Bronchial epithelial cell (primary cell): ENCODE measurements at regions not wholly inside any gene's neighbourhood (a gene's known extent, or its start where the extent isn't known, plus 50 kb on each side); places are given as distances from the start of the nearest gene placed in this dataset.

ENCODE experiments used
- DNase-seq: peaks from one replicate; pipeline ENCODE4 v3.0.0-alpha.2; 2010; ENCODE audit warnings: low read depth
- FAIRE-seq: peaks from 2 replicates; lab custom pipeline; 2011; peaks lifted over from hg19 to GRCh38; lab: Jason Lieb, UNC
- H3K27me3 ChIP-seq: 2 replicates; pipeline ENCODE4 v1.5.1; 2011; ENCODE audit warnings: low read length; ENCODE audit not compliant: control insufficient read depth, insufficient read depth
- H3K36me3 ChIP-seq: 2 replicates; pipeline ENCODE4 v1.5.1; 2011; ENCODE audit warnings: low read length; ENCODE audit not compliant: control insufficient read depth, insufficient read depth
- H3K4me3 ChIP-seq: 2 replicates; pipeline ENCODE4 v1.5.1; 2011; ENCODE audit warnings: mild to moderate bottlenecking, low read depth, low read length, control low read depth
- TF ChIP-seq, protein P1 (sequence below): IDR thresholded peaks from 2 replicates; pipeline ENCODE4 v1.5.1; 2011; ENCODE audit warnings: mild to moderate bottlenecking, moderate library complexity, low read length, control low read depth, inconsistent platforms; ENCODE audit not compliant: insufficient read depth, severe bottlenecking

DNA sequence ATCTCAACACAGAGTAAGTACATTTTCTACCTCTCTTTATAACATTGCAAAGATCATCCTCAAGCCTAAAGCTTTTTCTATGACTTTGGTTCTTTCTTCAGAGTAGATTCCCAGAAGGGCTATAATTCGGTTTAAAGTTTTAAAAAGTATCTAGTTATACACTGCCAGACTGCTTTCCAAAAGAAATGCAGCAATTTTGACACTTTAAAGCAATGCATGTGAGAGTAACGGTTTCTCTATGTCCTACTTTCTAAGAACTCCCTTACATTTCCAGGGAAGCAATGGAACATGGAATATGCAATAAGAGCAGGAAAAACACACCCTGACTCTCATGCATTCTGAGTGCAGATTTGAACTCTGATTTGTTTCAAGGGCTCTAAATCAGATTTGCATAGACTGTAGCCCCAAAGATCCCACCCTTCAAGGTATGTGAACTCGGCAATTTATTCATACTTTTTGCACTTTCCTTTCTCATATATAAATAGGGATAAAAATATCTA, 331.6 kb downstream of the HHIPL2 start:
- FAIRE-seq (no peak), DNase-seq (no peak)
- Histone ChIP-seq H3K4me3 (no peak overlapping the region), H3K36me3 (no peaks in the 10 kb centered on the region), H3K27me3 (no peaks in the 10 kb centered on the region)
- TF ChIP-seq, protein P1, sequence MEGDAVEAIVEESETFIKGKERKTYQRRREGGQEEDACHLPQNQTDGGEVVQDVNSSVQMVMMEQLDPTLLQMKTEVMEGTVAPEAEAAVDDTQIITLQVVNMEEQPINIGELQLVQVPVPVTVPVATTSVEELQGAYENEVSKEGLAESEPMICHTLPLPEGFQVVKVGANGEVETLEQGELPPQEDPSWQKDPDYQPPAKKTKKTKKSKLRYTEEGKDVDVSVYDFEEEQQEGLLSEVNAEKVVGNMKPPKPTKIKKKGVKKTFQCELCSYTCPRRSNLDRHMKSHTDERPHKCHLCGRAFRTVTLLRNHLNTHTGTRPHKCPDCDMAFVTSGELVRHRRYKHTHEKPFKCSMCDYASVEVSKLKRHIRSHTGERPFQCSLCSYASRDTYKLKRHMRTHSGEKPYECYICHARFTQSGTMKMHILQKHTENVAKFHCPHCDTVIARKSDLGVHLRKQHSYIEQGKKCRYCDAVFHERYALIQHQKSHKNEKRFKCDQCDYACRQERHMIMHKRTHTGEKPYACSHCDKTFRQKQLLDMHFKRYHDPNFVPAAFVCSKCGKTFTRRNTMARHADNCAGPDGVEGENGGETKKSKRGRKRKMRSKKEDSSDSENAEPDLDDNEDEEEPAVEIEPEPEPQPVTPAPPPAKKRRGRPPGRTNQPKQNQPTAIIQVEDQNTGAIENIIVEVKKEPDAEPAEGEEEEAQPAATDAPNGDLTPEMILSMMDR: no peak

DNA sequence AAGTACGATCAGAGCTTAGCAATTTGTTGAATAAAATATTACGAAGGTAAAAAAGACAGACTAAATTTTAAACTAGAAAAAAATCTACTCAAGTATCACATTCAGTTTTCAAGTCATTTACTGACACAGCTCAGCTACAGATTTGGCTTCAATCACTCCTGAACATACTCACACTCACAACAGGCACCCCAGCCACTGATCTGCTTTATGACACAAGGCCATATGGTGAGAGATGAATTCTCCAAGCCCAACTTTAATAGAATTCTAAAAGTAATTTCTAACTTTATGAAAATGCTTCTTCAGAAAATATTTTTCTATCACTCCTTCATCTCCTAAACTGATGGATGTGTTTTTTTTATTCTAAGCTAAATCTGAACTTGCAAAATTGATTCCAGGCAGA, 337.1 kb downstream of the HHIPL2 start:
- Histone ChIP-seq H3K27me3 (no peaks in the 10 kb centered on the region), H3K4me3 (no peak overlapping the region), H3K36me3 (no peaks in the 10 kb centered on the region)
- FAIRE-seq (no peak), DNase-seq (no peak)
- TF ChIP-seq, protein P1: no peak

DNA sequence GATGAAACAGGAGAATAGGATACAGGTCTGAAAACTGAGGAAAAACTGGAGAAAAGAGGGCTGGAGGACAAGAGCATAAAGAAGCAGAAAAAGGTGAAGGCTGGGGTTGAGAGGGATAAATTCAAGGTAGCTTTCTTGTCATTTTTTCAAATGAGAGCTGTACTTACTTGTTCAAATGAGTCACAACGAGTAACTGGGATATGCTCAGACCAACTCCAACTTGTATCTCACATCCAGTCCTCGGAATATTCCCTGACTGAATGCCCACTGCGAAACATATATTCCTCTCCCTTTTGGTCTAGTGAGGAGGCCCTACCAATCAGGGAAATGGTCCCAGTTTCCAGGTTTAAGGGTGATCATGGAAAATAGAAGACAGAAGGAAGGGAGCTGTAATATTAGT, 343.4 kb downstream of the HHIPL2 start:
- Histone ChIP-seq H3K36me3 (no peaks in the 10 kb centered on the region), H3K27me3 (no peaks in the 10 kb centered on the region), H3K4me3 (no peak overlapping the region)
- TF ChIP-seq, protein P1: no peak
- FAIRE-seq (no peak), DNase-seq (peak; percentile 63)

DNA sequence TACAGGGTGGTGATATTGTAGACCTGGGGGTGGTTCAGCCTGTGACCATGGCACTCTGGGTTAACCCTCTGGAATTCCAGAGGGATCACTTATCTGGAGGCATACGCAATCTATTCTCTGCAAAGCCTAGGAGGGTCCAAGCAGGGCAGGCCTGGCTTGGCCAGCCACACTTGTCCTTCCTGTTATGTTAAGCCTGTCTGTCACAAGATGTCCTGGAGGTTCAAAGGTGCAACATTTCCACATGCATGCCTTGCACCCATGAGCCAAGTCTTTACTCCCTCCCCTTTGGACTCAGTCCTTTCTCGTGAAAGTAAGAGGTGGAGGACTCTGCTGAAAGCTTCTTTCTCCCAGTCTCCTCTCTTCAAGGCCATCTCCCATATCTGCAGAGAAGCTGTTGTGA, 345.1 kb downstream of the HHIPL2 start:
- FAIRE-seq (peak; percentile 23), DNase-seq (no peak)
- TF ChIP-seq, protein P1: no peak
- H3K27me3 ChIP-seq: no peaks in the 10 kb centered on the region
- H3K36me3 ChIP-seq: no peaks in the 10 kb centered on the region
- H3K4me3 ChIP-seq: no peak overlapping the region

DNA sequence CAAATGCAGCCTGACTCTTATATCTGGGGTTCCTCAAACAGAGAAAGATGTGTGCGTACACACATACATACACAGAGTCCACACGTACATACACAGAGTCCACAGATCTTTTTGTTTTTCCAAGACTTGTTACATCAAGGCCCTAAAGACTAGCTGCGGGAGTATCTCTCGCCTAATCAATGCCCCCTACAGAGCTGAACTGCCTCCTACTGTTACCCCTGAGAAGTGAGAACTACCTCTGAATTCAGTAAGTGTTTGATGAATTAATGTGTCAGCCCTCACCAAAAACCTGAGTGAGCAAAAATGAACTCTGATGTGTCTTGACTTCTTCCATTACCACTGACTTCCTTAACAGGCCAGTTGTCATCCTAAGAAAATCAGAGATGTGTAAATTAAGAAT, 351.2 kb downstream of the HHIPL2 start:
- no peaks in the 10 kb centered on the region for H3K27me3 ChIP-seq
- TF ChIP-seq, protein P1: no peak
- DNase-seq: no peak
- H3K36me3 ChIP-seq: no peaks in the 10 kb centered on the region
- no peak overlapping the region for H3K4me3 ChIP-seq
- no peak for FAIRE-seq

DNA sequence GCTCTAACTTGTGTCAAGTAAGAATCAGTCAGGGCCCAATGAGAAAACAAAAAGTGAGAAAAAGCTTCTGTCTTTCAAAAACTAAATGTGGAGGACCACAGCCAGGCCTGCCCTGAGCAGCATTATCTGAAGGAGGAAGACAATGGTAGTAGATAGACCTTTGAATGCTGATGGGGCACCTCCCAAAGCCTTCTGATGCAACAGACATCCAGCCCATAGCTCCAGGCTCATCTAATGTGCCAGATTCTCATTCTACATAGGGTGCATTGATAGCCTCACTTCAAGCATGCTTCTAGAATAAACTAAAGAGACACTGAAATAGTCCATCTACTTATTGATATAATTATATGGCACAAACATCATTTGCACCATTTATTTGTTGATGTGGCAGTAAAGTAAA, 351.6 kb downstream of the HHIPL2 start:
- FAIRE-seq: no peak

More for the DNA sequence above, 351.6 kb downstream of the HHIPL2 start:
- TF ChIP-seq, protein P1: no peak
- no peak for DNase-seq
- H3K27me3 ChIP-seq: no peaks in the 10 kb centered on the region
- no peak overlapping the region for H3K4me3 ChIP-seq
- H3K36me3 ChIP-seq: no peaks in the 10 kb centered on the region
